ENCODE measurements at regions not wholly inside any gene's neighbourhood (a gene's known extent, or its start where the extent isn't known, plus 50 kb on each side); places are given as distances from the start of the nearest gene placed in this dataset.

DNA sequence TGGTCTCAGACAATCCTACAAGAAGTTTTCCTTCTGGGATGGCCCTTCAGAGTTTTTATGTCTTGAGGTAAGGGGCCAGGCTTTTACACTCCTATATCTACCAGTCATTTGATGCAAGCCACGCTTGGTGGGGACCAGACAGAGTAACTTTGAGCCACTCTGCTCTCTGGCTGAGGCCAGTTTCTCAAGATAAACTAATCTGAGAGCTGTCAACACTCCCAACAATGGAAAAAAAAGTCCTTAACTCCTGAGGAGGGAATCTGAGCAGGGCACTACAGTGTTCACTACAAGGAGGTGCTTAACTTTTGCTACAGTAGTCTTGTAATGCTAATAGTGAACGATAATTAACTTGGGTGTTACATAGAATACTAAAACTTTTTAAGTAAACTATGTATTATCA lies 62.7 kb downstream of the MRPS30 start:
- no peak for TF ChIP-seq CTCF (IDR thresholded peaks at IDR 0.05)
- TF ChIP-seq ZFX (IDR thresholded peaks at IDR 0.05; ENCODE audit: borderline replicate concordance) = no peak

Measured in 22Rv1 (cell line).